ENCODE measurements at regions not wholly inside any gene's neighbourhood (a gene's known extent, or its start where the extent isn't known, plus 50 kb on each side); places are given as distances from the start of the nearest gene placed in this dataset.

- no peaks in the 10 kb centered on the region for H3K4me1 ChIP-seq
- TF ChIP-seq, protein P1, sequence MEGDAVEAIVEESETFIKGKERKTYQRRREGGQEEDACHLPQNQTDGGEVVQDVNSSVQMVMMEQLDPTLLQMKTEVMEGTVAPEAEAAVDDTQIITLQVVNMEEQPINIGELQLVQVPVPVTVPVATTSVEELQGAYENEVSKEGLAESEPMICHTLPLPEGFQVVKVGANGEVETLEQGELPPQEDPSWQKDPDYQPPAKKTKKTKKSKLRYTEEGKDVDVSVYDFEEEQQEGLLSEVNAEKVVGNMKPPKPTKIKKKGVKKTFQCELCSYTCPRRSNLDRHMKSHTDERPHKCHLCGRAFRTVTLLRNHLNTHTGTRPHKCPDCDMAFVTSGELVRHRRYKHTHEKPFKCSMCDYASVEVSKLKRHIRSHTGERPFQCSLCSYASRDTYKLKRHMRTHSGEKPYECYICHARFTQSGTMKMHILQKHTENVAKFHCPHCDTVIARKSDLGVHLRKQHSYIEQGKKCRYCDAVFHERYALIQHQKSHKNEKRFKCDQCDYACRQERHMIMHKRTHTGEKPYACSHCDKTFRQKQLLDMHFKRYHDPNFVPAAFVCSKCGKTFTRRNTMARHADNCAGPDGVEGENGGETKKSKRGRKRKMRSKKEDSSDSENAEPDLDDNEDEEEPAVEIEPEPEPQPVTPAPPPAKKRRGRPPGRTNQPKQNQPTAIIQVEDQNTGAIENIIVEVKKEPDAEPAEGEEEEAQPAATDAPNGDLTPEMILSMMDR (IDR thresholded peaks at IDR 0.05; ENCODE audit: borderline replicate concordance): no peak
- no peak for DNase-seq
- peaks cover 17% of the 10 kb centered on the region for H3K9me3 ChIP-seq (replicated peaks)
- no peaks in the 10 kb centered on the region for H3K27me3 ChIP-seq (ENCODE audit: low read depth)
- no peak overlapping the region for H3K4me3 ChIP-seq
- intact Hi-C loops (cut with micrococcal nuclease): no loop called here
- H3K36me3 ChIP-seq: no peaks in the 10 kb centered on the region
- H3K27ac ChIP-seq (replicated peaks): no peak overlapping the region
Observed at GRCh38 chr3:164060923-164061322, 1017.4 kb downstream of the SI start.

DNA sequence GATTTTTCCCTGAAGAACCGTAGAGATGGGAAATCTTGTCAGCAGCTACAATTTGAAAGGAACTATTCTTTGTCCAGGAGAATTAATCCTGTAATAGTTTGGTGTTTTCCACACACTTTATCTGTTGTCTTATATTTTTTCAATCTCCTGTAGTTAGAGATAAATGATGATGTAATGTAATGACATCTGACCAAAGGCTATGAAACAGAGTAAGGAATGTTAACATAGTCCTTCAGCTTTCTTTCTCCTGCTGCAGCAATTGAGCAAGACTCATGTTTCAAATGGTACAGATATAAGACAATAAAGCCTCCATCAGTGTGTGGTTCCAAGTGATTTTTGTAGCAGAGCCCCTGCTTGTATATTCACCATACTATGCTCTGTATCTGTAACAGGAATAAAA, 1028.4 kb downstream of the SI start:
- no peak for DNase-seq
- intact Hi-C loops (cut with micrococcal nuclease): no loop called here
- TF ChIP-seq, protein P1 (IDR thresholded peaks at IDR 0.05; ENCODE audit: borderline replicate concordance): no peak
- Histone ChIP-seq H3K27me3 (ENCODE audit: low read depth) (no peaks in the 10 kb centered on the region), H3K27ac (replicated peaks) (no peak overlapping the region), H3K9me3 (replicated peaks) (no peaks in the 10 kb centered on the region), H3K36me3 (no peaks in the 10 kb centered on the region), H3K4me1 (no peaks in the 10 kb centered on the region), H3K4me3 (no peak overlapping the region)

- intact Hi-C loops (cut with micrococcal nuclease): no loop called here
Observed at GRCh38 chr3:164048451-164048850, 1029.8 kb downstream of the SI start.

DNA sequence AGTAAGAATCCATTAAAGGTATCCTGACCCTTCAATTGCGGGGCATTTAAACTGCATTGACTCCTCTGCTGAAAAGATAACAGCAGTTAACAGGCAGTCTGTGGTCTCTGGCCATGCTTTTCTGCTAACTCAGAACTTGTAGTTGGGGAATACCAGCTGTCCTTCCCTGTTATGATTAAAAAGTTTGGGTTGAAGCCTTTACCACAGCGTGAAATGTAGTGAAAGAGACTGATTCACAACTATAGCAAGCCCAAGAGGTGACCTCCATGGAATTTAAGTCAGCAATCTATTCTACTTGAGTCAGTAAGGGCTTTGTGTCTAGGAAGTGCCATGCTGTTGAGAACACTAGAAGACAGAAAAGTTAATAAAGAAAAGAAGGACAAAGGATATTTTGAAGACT, 1037.3 kb downstream of the SI start:
- Histone ChIP-seq H3K4me1 (no peaks in the 10 kb centered on the region), H3K27me3 (ENCODE audit: low read depth) (no peaks in the 10 kb centered on the region), H3K9me3 (replicated peaks) (peaks cover 6% of the 10 kb centered on the region), H3K4me3 (no peak overlapping the region), H3K36me3 (no peaks in the 10 kb centered on the region), H3K27ac (replicated peaks) (no peak overlapping the region)
- intact Hi-C loops (cut with micrococcal nuclease): no loop called here
- TF ChIP-seq, protein P1 (IDR thresholded peaks at IDR 0.05; ENCODE audit: borderline replicate concordance): no peak
- no peak for DNase-seq

More at GRCh38 chr3:164048451-164048850, 1029.8 kb downstream of the SI start:
- no peak overlapping the region for H3K27ac ChIP-seq (replicated peaks)
- TF ChIP-seq, protein P1 (IDR thresholded peaks at IDR 0.05; ENCODE audit: borderline replicate concordance): no peak
- H3K36me3 ChIP-seq: no peaks in the 10 kb centered on the region
- H3K4me1 ChIP-seq: no peaks in the 10 kb centered on the region
- no peaks in the 10 kb centered on the region for H3K9me3 ChIP-seq (replicated peaks)
- no peaks in the 10 kb centered on the region for H3K27me3 ChIP-seq (ENCODE audit: low read depth)
- no peak overlapping the region for H3K4me3 ChIP-seq
- no peak for DNase-seq

DNA sequence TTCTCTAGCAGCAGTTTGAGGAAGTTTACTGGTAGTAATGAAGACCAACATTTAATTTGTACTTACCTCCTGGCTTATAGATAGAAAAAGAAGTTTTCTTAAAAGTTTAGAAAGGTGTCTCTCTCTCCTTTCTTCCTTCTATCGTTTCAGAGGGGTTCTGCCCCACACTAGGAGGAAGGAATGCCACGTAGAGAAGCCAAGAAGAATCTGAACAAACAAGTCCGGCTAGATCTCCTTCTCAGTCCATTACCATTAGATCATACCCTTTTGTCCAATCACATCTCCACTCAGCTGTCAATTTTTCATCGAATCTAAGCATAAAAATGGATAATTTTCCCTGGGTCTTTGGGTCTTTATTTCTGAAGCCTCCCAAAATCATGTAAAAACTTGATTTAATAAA, 1048.1 kb downstream of the SI start:
- H3K27me3 ChIP-seq (ENCODE audit: low read depth): no peaks in the 10 kb centered on the region
- H3K4me1 ChIP-seq: no peaks in the 10 kb centered on the region
- H3K27ac ChIP-seq (replicated peaks): no peak overlapping the region
- no peaks in the 10 kb centered on the region for H3K9me3 ChIP-seq (replicated peaks)
- no peak overlapping the region for H3K4me3 ChIP-seq
- TF ChIP-seq, protein P1 (IDR thresholded peaks at IDR 0.05; ENCODE audit: borderline replicate concordance): no peak
- intact Hi-C loops (cut with micrococcal nuclease): no loop called here
- H3K36me3 ChIP-seq: no peaks in the 10 kb centered on the region
- no peak for DNase-seq

DNA sequence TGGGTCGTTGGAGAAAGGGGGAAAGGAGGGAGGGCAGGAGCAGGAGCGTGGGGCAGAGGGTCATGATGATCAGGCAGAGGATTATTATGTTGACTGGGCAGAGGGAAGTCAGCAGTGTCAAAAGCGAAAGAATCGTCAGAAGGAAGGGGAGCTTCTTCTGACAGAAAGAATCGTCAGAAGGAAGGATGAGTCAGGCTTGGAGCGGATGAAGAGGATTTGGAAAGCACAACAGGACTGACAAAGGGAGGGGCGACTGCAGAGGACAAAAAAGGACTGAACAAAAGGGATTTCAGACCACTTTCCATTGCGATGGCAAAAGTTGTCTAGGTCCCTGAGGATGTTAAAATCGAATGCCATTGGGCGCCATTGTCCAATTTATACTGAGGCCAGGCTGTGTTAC, 1053.5 kb downstream of the SI start:
- Histone ChIP-seq H3K27ac (replicated peaks) (no peak overlapping the region), H3K36me3 (no peaks in the 10 kb centered on the region), H3K27me3 (ENCODE audit: low read depth) (no peaks in the 10 kb centered on the region), H3K4me3 (no peak overlapping the region), H3K4me1 (no peaks in the 10 kb centered on the region), H3K9me3 (replicated peaks) (no peaks in the 10 kb centered on the region)
- intact Hi-C loops (cut with micrococcal nuclease): no loop called here
- TF ChIP-seq, protein P1 (IDR thresholded peaks at IDR 0.05; ENCODE audit: borderline replicate concordance): no peak
- no peak for DNase-seq
